ENCODE measurements at regions not wholly inside any gene's neighbourhood (a gene's known extent, or its start where the extent isn't known, plus 50 kb on each side); places are given as distances from the start of the nearest gene placed in this dataset.

GRCh38 chr3:110564674-110565073, 506.9 kb upstream of the NECTIN3 start (continued):
- TF ChIP-seq ELK1 (IDR thresholded peaks at IDR 0.05; ENCODE audit: low read depth, low read length) (no peak), SUPT20H (IDR thresholded peaks at IDR 0.05; ENCODE audit: borderline replicate concordance, control insufficient read depth, low read depth, low read length) (no peak), FOXK2 (IDR thresholded peaks at IDR 0.05) (no peak), BACH1 (IDR thresholded peaks at IDR 0.05; ENCODE audit: borderline replicate concordance) (no peak)

DNA sequence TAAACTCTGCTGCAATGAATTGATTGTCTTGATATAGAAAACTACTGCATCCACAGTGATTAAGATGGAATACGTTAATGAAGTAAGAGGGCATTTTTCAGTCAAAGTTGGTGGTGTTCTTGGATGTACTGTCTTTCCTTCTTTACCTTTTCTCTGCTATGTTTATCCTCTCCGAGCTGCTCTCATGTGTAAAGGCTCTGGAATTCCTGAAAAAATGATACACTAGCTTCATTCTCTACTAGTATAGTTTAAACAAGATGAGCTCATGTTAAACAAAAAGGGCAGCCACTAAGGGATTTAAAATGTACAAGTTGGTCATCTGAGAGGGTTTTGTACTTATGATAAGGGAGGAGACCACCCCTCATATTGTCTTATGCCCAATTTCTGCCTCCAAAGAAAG, 504.6 kb upstream of the NECTIN3 start:
- ATAC-seq (no peak), FAIRE-seq (no peak), DNase-seq (ENCODE audit: low read depth, low spot score) (no peak)
- TF ChIP-seq TAF1 (IDR thresholded peaks at IDR 0.05; ENCODE audit: borderline replicate concordance, low read depth, low read length) (no peak), SIN3A (IDR thresholded peaks at IDR 0.05; ENCODE audit: low read depth, low read length) (no peak), YBX1 (IDR thresholded peaks at IDR 0.05) (no peak)
- Histone ChIP-seq H3K4me2 (ENCODE audit: control insufficient read depth, insufficient read depth) (no peak overlapping the region), H3K9me3 (replicated peaks; ENCODE audit: control insufficient read depth, insufficient read depth, low read length) (no peaks in the 10 kb centered on the region), H3K27me3 (replicated peaks in 1 of 2; ENCODE audit: control insufficient read depth in 2 of 2, insufficient read depth in 2 of 2, low read length in 1 of 2) (no peaks in the 10 kb centered on the region), H3K36me3 (ENCODE audit: control insufficient read depth in 2 of 2, insufficient read depth in 2 of 2, low read length in 1 of 2) (no peaks in the 10 kb centered on the region), H3K27ac (ENCODE audit: control insufficient read depth, insufficient read depth) (no peak overlapping the region), H4K20me1 (ENCODE audit: control insufficient read depth, insufficient read depth) (no peaks in the 10 kb centered on the region), H3K4me3 (no peak overlapping the region), H3K4me1 (ENCODE audit: control insufficient read depth, insufficient read depth, low read length) (no peaks in the 10 kb centered on the region), H3K79me2 (ENCODE audit: control insufficient read depth, insufficient read depth, low read length) (no peaks in the 10 kb centered on the region), H3K9ac (ENCODE audit: control insufficient read depth, insufficient read depth, low read length) (no peak overlapping the region), H2AFZ (ENCODE audit: control insufficient read depth, low read depth, low read length) (no peak overlapping the region)
- intact Hi-C loops (cut with micrococcal nuclease; ENCODE audit: unreplicated experiment) = no loop called here
- POLR2A ChIA-PET = no interaction called here
- CTCF ChIA-PET = no interaction called here
- 0% methylated on average over 2 of the region's 2 CpGs for WGBS (ENCODE audit: insufficient coverage, insufficient replicate concordance, low lambda C conversion rate, missing lambda C conversion rate)
- SMC1A ChIA-PET (ENCODE audit: uncharacterized antibody, unreplicated experiment) = no interaction called here
- BruUV-seq (replicated peaks) = no TSS peak
- RAD21 ChIA-PET (ENCODE audit: unreplicated experiment) = no interaction called here
- in situ Hi-C loops (cut with MboI) = no loop called here

Measured in GM12878 (cell line).